HepG2 (cell line): ENCODE measurements at regions not wholly inside any gene's neighbourhood (a gene's known extent, or its start where the extent isn't known, plus 50 kb on each side); places are given as distances from the start of the nearest gene placed in this dataset.

Source experiments
- FOXM1 ChIP-seq: sonication (generic); formaldehyde crosslinking; IDR thresholded peaks from 2 replicates; pipeline ENCODE4 v1.5.0; 2020; ENCODE audit warnings: missing genetic modification reagents
- HOXA5 ChIP-seq: sonication (generic); formaldehyde crosslinking; IDR thresholded peaks from 2 replicates; pipeline ENCODE4 v1.4.0; 2020; ENCODE audit warnings: missing genetic modification reagents
- SIX1 ChIP-seq: sonication (generic); formaldehyde crosslinking; IDR thresholded peaks from 2 replicates; pipeline ENCODE4 v1.4.0; 2020; ENCODE audit warnings: missing genetic modification reagents, borderline replicate concordance
- SRSF1 ChIP-seq: fragments of 200-400 bp; formaldehyde crosslinking; optimal IDR thresholded peaks from 2 replicates; pipeline ENCODE3; 2017; ENCODE audit warnings: mild to moderate bottlenecking, low read depth, low read length, moderate library complexity
- TAF15 ChIP-seq: fragments of 200-400 bp; formaldehyde crosslinking; IDR thresholded peaks from one replicate; pipeline ENCODE4 v1.6.1; 2018; ENCODE audit warnings: mild to moderate bottlenecking, low read depth, low read length; ENCODE audit not compliant: poor library complexity, severe bottlenecking
- ZNF451 ChIP-seq: sonication (generic); formaldehyde crosslinking; IDR thresholded peaks from 2 replicates; pipeline ENCODE4 v1.5.0; 2020; ENCODE audit warnings: mild to moderate bottlenecking, missing genetic modification reagents
- TF ChIP-seq, protein P1 (sequence below): IDR thresholded peaks from 2 replicates; pipeline ENCODE4 v1.6.1; 2016; ENCODE audit warnings: mild to moderate bottlenecking, missing biosample characterization, missing genetic modification reagents

GRCh38 chr11:98185245-98185644 lies 835.5 kb upstream of the CNTN5 start:
- TF ChIP-seq TAF15: no peak
- TF ChIP-seq SRSF1: no peak
- TF ChIP-seq FOXM1 (CRISPR knock-in tag): no peak
- TF ChIP-seq, protein P1, sequence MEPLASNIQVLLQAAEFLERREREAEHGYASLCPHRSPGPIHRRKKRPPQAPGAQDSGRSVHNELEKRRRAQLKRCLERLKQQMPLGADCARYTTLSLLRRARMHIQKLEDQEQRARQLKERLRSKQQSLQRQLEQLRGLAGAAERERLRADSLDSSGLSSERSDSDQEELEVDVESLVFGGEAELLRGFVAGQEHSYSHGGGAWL: no peak
- no peak for TF ChIP-seq SIX1 (CRISPR knock-in tag)
- TF ChIP-seq ZNF451 (CRISPR knock-in tag): no peak
- TF ChIP-seq HOXA5 (CRISPR knock-in tag): no peak
